ENCODE measurements at regions not wholly inside any gene's neighbourhood (a gene's known extent, or its start where the extent isn't known, plus 50 kb on each side); places are given as distances from the start of the nearest gene placed in this dataset.

DNA sequence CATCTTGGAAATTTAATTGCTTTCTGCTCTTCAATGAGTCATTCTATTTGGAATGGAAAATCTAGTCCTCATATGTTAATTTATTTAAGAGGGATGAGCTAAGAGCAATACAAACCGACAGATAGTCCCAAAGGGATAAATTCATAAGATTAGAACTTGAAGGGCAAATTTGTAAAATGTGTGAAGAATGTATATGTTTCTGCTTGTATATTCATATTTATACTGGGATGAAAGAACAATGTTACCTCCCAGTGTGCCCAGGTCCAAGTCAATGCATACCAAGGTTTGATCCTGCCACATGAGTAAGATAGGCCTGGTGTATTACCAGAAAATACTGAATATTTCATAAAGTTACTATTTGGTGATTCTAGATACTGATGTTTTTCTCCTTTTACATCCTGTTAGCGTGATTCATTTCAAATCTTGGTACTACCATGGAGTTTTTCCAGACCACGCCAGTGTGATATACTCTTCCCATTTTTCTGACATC lies 255.6 kb upstream of the SEMA6D start:
- TF ChIP-seq, protein P1, sequence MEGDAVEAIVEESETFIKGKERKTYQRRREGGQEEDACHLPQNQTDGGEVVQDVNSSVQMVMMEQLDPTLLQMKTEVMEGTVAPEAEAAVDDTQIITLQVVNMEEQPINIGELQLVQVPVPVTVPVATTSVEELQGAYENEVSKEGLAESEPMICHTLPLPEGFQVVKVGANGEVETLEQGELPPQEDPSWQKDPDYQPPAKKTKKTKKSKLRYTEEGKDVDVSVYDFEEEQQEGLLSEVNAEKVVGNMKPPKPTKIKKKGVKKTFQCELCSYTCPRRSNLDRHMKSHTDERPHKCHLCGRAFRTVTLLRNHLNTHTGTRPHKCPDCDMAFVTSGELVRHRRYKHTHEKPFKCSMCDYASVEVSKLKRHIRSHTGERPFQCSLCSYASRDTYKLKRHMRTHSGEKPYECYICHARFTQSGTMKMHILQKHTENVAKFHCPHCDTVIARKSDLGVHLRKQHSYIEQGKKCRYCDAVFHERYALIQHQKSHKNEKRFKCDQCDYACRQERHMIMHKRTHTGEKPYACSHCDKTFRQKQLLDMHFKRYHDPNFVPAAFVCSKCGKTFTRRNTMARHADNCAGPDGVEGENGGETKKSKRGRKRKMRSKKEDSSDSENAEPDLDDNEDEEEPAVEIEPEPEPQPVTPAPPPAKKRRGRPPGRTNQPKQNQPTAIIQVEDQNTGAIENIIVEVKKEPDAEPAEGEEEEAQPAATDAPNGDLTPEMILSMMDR (IDR thresholded peaks at IDR 0.05; ENCODE audit: low read depth, low read length, poor library complexity, severe bottlenecking) = no peak
- no peak for TF ChIP-seq EZH2phosphoT487 (IDR thresholded peaks at IDR 0.05; ENCODE audit: borderline replicate concordance, low read length)
